Thyroid gland (tissue), 4 donors: ENCODE measurements at regions not wholly inside any gene's neighbourhood (a gene's known extent, or its start where the extent isn't known, plus 50 kb on each side); places are given as distances from the start of the nearest gene placed in this dataset.

ENCODE experiments used
- CTCF ChIP-seq, 6 experiments: fragments of 200-600 bp in 3 of 6; fragments of 450-650 bp in 3 of 6; sonication (generic) in 3 of 6; IDR thresholded peaks; one replicate each; pipeline ENCODE4 v1.5.1; 2016 to 2019; ENCODE audit warnings: antibody characterized with exemption in 6 of 6, mild to moderate bottlenecking in 2 of 6, inconsistent platforms in 1 of 6, moderate library complexity in 1 of 6
- POLR2A ChIP-seq, 2 donors: fragments of 450-650 bp; IDR thresholded peaks; one replicate each; pipeline ENCODE4 v1.6.1; 2017; ENCODE audit warnings: antibody characterized with exemption in 2 of 2, mild to moderate bottlenecking in 2 of 2, moderate library complexity in 1 of 2

GRCh38 chr10:111206521-111206920 is 129.7 kb downstream of the ADRA2A start:
- TF ChIP-seq CTCF (IDR thresholded peaks at IDR 0.05) (no peak), POLR2A (IDR thresholded peaks at IDR 0.05) (no peak)
